GM13977 (cell line): ENCODE measurements at regions not wholly inside any gene's neighbourhood (a gene's known extent, or its start where the extent isn't known, plus 50 kb on each side); places are given as distances from the start of the nearest gene placed in this dataset.

ENCODE experiments used
- DNase-seq: peaks from one replicate; pipeline ENCODE4 v3.0.0; 2012; ENCODE audit warnings: low spot score
- CTCF ChIP-seq: IDR thresholded peaks from 2 replicates; pipeline ENCODE4 v1.5.1; 2012; ENCODE audit warnings: mild to moderate bottlenecking, control low read depth; ENCODE audit not compliant: insufficient read depth; ENCODE audit errors: extremely low read depth, missing control alignments
- in situ Hi-C: fragments of 300-500 bp; cut with MboI; formaldehyde crosslinking; loops from one replicate; pipeline ENCODE4 v1.12.0; 2022; ENCODE audit warnings: low sequenced_read_pairs, low pct_unique_long_range_greater_than_20kb, mixed read lengths, inconsistent platforms; ENCODE audit not compliant: unreplicated experiment

- no peak for DNase-seq
- in situ Hi-C loops, result no loop called here
- no peak for TF ChIP-seq CTCF
Measured at GRCh38 chr9:13857521-13857920, 456.4 kb downstream of the NFIB start.

- no peak for TF ChIP-seq CTCF
- DNase-seq, result no peak
- in situ Hi-C loops, result no loop called here
Measured at GRCh38 chr9:13847270-13847669, 466.7 kb downstream of the NFIB start.

GRCh38 chr9:13845460-13845859 lies 468.5 kb downstream of the NFIB start:
- DNase-seq, result no peak
- in situ Hi-C loops, result no loop called here

GRCh38 chr9:13841746-13842462 lies 472.0 kb downstream of the NFIB start:
- TF ChIP-seq CTCF, result no peak
- in situ Hi-C loops, result no loop called here
- DNase-seq, result no peak

More at GRCh38 chr9:13845460-13845859, 468.5 kb downstream of the NFIB start:
- TF ChIP-seq CTCF, result no peak

- no peak for DNase-seq
- no peak for TF ChIP-seq CTCF
- in situ Hi-C loops, result no loop called here
Measured at GRCh38 chr9:13832446-13832845, 481.5 kb downstream of the NFIB start.

GRCh38 chr9:13823026-13823425 lies 490.9 kb downstream of the NFIB start:
- in situ Hi-C loops, result no loop called here
- no peak for TF ChIP-seq CTCF
- DNase-seq, result no peak
